GM12875 (cell line): ENCODE measurements at regions not wholly inside any gene's neighbourhood (a gene's known extent, or its start where the extent isn't known, plus 50 kb on each side); places are given as distances from the start of the nearest gene placed in this dataset.

Experiments
- H3K4me3 ChIP-seq: one replicate; pipeline ENCODE4 v1.5.1; 2011; ENCODE audit warnings: low read depth, low read length, control low read depth
- CTCF ChIP-seq: IDR thresholded peaks from 2 replicates; pipeline ENCODE4 v1.5.1; 2011; ENCODE audit warnings: low read depth, mild to moderate bottlenecking, control low read depth, inconsistent platforms, low read length, moderate library complexity, borderline replicate concordance; ENCODE audit not compliant: insufficient read depth

- no peak for TF ChIP-seq CTCF
Measured at GRCh38 chr2:10989782-10990181, 78.0 kb downstream of the KCNF1 start.

GRCh38 chr2:10990561-10991111 lies 78.9 kb downstream of the KCNF1 start:
- no peak overlapping the region for H3K4me3 ChIP-seq
- TF ChIP-seq CTCF, result no peak

More at GRCh38 chr2:10989782-10990181, 78.0 kb downstream of the KCNF1 start:
- H3K4me3 ChIP-seq, result no peak overlapping the region

GRCh38 chr2:10992023-10992791 lies 80.5 kb downstream of the KCNF1 start:
- H3K4me3 ChIP-seq, result no peak overlapping the region
- TF ChIP-seq CTCF, result no peak

- no peak overlapping the region for H3K4me3 ChIP-seq
- no peak for TF ChIP-seq CTCF
Measured at GRCh38 chr2:10993001-10993481, 81.3 kb downstream of the KCNF1 start.

GRCh38 chr2:10995366-10995970 lies 83.7 kb downstream of the KCNF1 start:
- H3K4me3 ChIP-seq, result no peak overlapping the region
- TF ChIP-seq CTCF, result no peak

- no peak for TF ChIP-seq CTCF
- no peak overlapping the region for H3K4me3 ChIP-seq
Measured at GRCh38 chr2:11004199-11004598, 92.5 kb downstream of the KCNF1 start.
